Thyroid gland (tissue), 4 donors: ENCODE measurements at regions not wholly inside any gene's neighbourhood (a gene's known extent, or its start where the extent isn't known, plus 50 kb on each side); places are given as distances from the start of the nearest gene placed in this dataset.
"Not testable (repeated sequence)": the region's sequence is repeated elsewhere in the genome, so short reads cannot be mapped to it uniquely, and the experiment has no call there.

ENCODE experiments used
- DNase-seq, 2 donors: peaks; one replicate each; pipeline ENCODE4 v3.0.0-alpha.2; 2019
- H3K27ac ChIP-seq, 3 donors: fragments of 200-600 bp; sonication (generic); 1 replicate in 2 of 3; 2 replicates in 1 of 3; pipeline ENCODE4 v1.5.1; 2016 to 2019; ENCODE audit warnings: mild to moderate bottlenecking in 1 of 3, moderate library complexity in 1 of 3
- H3K27me3 ChIP-seq: fragments of 200-600 bp; sonication (generic); one replicate; pipeline ENCODE4 v1.5.1; 2019
- H3K36me3 ChIP-seq, 2 donors: fragments of 200-600 bp; sonication (generic); one replicate each; pipeline ENCODE4 v1.5.1; 2016 to 2019
- H3K4me1 ChIP-seq, 2 donors: fragments of 200-600 bp; sonication (generic); one replicate each; pipeline ENCODE4 v1.5.1; 2017 to 2019
- H3K4me3 ChIP-seq, 3 donors: fragments of 200-600 bp; sonication (generic); replicated peaks in 1 of 3; 1 replicate in 2 of 3; 2 replicates in 1 of 3; pipeline ENCODE4 v1.5.1; 2016; ENCODE audit warnings: mild to moderate bottlenecking in 1 of 3
- H3K9me3 ChIP-seq: fragments of 200-600 bp; sonication (generic); one replicate; pipeline ENCODE4 v1.5.1; 2017
- CTCF ChIP-seq, 6 experiments: fragments of 200-600 bp in 3 of 6; fragments of 450-650 bp in 3 of 6; sonication (generic) in 3 of 6; IDR thresholded peaks; one replicate each; pipeline ENCODE4 v1.5.1; 2016 to 2019; ENCODE audit warnings: antibody characterized with exemption in 6 of 6, mild to moderate bottlenecking in 2 of 6, inconsistent platforms in 1 of 6, moderate library complexity in 1 of 6
- POLR2A ChIP-seq, 2 donors: fragments of 450-650 bp; IDR thresholded peaks; one replicate each; pipeline ENCODE4 v1.6.1; 2017; ENCODE audit warnings: antibody characterized with exemption in 2 of 2, mild to moderate bottlenecking in 2 of 2, moderate library complexity in 1 of 2
- WGBS, 2 donors: methylation state at CpG; one replicate each; pipeline ENCODE4 v1.1.5; 2017; 5-methylcytosine and 5-hydroxymethylcytosine counted together
- intact Hi-C: fragments of 100-400 bp; cut with DNase I; formaldehyde crosslinking; loops from one replicate; pipeline ENCODE4 v1.15.1; 2023

- intact Hi-C loops, result no loop called here
- Histone ChIP-seq H3K4me1 (no peaks in the 10 kb centered on the region), H3K36me3 (no peaks in the 10 kb centered on the region), H3K9me3 (no peaks in the 10 kb centered on the region), H3K27ac (no peak overlapping the region), H3K4me3 (no peak overlapping the region), H3K27me3 (no peaks in the 10 kb centered on the region)
- no peak for DNase-seq
- TF ChIP-seq CTCF (IDR thresholded peaks at IDR 0.05) (no peak), POLR2A (IDR thresholded peaks at IDR 0.05) (no peak)
- 55 to 58% methylated on average over 4 of the region's 4 CpGs for WGBS, 2 donors
Observed at GRCh38 chr6:84635081-84635761, 129.2 kb downstream of the TBX18 start.

DNA sequence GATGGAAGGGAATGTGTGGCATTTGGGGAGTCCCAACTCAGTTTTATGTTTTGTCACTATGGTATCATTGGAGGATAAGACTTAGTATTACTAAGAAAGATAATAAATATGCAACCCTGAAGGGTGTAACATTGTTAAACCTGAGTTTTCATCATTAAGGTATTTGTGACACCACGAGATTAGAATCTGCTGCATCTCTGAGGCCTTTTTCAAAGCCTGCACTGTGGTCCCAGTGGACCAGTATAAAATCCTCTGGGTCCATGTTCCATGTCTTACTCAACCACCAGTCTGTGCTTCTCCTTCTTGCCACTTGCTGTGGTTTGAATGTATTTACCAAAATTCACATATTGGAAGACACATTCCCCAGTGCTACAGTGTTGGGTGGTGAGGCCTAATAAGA is 130.6 kb downstream of the TBX18 start:
- Histone ChIP-seq H3K4me1 (no peaks in the 10 kb centered on the region), H3K9me3 (no peaks in the 10 kb centered on the region)
- WGBS, 2 donors, result 69 to 85% methylated on average over 1 of the region's 1 CpG

DNA sequence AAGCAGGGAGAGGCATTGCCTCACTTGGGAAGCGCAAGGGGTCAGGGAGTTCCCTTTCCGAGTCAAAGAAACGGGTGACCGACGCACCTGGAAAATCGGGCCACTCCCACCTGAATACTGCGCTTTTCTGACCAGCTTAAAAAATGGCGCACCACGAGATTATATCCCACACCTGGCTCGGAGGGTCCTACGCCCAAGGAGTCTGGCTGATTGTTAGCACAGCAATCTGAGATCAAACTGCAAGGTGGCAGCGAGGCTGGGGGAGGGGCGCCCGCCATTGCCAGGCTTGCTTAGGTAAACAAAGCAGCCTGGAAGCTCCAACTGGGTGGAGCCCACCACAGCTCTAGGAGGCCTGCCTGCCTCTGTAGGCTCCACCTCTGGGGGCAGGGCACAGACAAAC is 137.9 kb downstream of the TBX18 start:
- intact Hi-C loops, H3K9me3 ChIP-seq, H3K27ac ChIP-seq, DNase-seq, H3K36me3 ChIP-seq, H3K27me3 ChIP-seq, H3K4me3 ChIP-seq, H3K4me1 ChIP-seq: not testable (repeated sequence)
- 81 to 92% methylated on average over 14 of the region's 14 CpGs for WGBS, 2 donors

More for the DNA sequence above, 130.6 kb downstream of the TBX18 start:
- intact Hi-C loops, result no loop called here
- no peaks in the 10 kb centered on the region for H3K36me3 ChIP-seq
- no peaks in the 10 kb centered on the region for H3K27me3 ChIP-seq
- no peak overlapping the region for H3K4me3 ChIP-seq
- no peak overlapping the region for H3K27ac ChIP-seq
- no peak for DNase-seq
- TF ChIP-seq CTCF (IDR thresholded peaks at IDR 0.05) (no peak), POLR2A (IDR thresholded peaks at IDR 0.05) (no peak)

- no peak for DNase-seq
- TF ChIP-seq POLR2A (IDR thresholded peaks at IDR 0.05) (no peak), CTCF (IDR thresholded peaks at IDR 0.05) (no peak)
- Histone ChIP-seq H3K4me3 (no peak overlapping the region), H3K9me3 (no peaks in the 10 kb centered on the region), H3K36me3 (no peaks in the 10 kb centered on the region), H3K27me3 (no peaks in the 10 kb centered on the region), H3K27ac (no peak overlapping the region), H3K4me1 (no peaks in the 10 kb centered on the region)
- intact Hi-C loops, result no loop called here
Observed at GRCh38 chr6:84625506-84625905, 138.9 kb downstream of the TBX18 start.

- Histone ChIP-seq H3K4me3 (no peak overlapping the region), H3K9me3 (no peaks in the 10 kb centered on the region), H3K36me3 (no peaks in the 10 kb centered on the region), H3K4me1 (no peaks in the 10 kb centered on the region), H3K27ac (no peak overlapping the region), H3K27me3 (no peaks in the 10 kb centered on the region)
- DNase-seq, result no peak
- no peak for TF ChIP-seq CTCF (IDR thresholded peaks at IDR 0.05)
- TF ChIP-seq POLR2A (IDR thresholded peaks at IDR 0.05), result no peak
- intact Hi-C loops, result no loop called here
- WGBS, 2 donors, result 34 to 41% methylated on average over 4 of the region's 4 CpGs
Observed at GRCh38 chr6:84623956-84624680, 140.3 kb downstream of the TBX18 start.
